Spleen (tissue), 7 donors: ENCODE measurements at regions not wholly inside any gene's neighbourhood (a gene's known extent, or its start where the extent isn't known, plus 50 kb on each side); places are given as distances from the start of the nearest gene placed in this dataset.

Experiments used
- POLR2A ChIP-seq, 3 donors: fragments of 450-650 bp; IDR thresholded peaks; one replicate each; pipeline ENCODE4 v1.5.1; 2017; ENCODE audit warnings: antibody characterized with exemption in 3 of 3, mild to moderate bottlenecking in 1 of 3
- TF ChIP-seq, protein P1 (sequence below), 11 experiments: fragments of 200-600 bp in 7 of 11; fragments of 450-650 bp in 4 of 11; sonication (generic) in 4 of 11; IDR thresholded peaks in 8 of 11; conservative IDR thresholded peaks in 3 of 11; 1 replicate in 7 of 11; 2 replicates in 4 of 11; pipeline versions ENCODE4 v1.4.0 to v1.8.0; 2016 to 2021; ENCODE audit warnings: antibody characterized with exemption in 11 of 11, inconsistent platforms in 4 of 11, mild to moderate bottlenecking in 1 of 11
- donor health status: DM: no; HTN: no; CAD: no; lungs with moderate emphysema.
- donor health status: DM: no; HTN: no; CAD: no.
- donor health status: DM: no; HTN: no; CAD: no.

DNA sequence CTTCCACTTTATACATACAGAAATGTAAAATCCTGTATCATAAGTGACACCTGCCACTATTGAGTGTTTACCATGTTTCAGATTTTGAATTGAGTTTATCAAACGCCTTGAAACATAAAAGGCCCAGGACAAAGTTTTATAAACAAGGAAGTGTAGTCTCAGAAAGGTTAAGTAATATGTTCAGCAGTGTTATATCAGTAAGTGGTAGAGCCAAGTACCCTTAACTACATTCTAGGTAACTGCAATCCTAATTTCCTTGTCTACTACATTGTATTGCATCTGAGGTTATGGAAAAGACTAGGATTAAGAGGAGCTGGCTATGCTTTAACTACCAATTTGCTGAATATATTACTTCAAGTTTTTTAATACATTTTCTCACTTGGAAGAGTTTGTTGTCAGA is 641.6 kb downstream of the LRRC70 start:
- TF ChIP-seq, protein P1, sequence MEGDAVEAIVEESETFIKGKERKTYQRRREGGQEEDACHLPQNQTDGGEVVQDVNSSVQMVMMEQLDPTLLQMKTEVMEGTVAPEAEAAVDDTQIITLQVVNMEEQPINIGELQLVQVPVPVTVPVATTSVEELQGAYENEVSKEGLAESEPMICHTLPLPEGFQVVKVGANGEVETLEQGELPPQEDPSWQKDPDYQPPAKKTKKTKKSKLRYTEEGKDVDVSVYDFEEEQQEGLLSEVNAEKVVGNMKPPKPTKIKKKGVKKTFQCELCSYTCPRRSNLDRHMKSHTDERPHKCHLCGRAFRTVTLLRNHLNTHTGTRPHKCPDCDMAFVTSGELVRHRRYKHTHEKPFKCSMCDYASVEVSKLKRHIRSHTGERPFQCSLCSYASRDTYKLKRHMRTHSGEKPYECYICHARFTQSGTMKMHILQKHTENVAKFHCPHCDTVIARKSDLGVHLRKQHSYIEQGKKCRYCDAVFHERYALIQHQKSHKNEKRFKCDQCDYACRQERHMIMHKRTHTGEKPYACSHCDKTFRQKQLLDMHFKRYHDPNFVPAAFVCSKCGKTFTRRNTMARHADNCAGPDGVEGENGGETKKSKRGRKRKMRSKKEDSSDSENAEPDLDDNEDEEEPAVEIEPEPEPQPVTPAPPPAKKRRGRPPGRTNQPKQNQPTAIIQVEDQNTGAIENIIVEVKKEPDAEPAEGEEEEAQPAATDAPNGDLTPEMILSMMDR (IDR thresholded peaks at IDR 0.05 in 8 of 11, conservative IDR thresholded peaks at IDR 0.05 in 3 of 11) = no peak
- no peak for TF ChIP-seq POLR2A (IDR thresholded peaks at IDR 0.05)
